ENCODE measurements at regions not wholly inside any gene's neighbourhood (a gene's known extent, or its start where the extent isn't known, plus 50 kb on each side); places are given as distances from the start of the nearest gene placed in this dataset.

DNA sequence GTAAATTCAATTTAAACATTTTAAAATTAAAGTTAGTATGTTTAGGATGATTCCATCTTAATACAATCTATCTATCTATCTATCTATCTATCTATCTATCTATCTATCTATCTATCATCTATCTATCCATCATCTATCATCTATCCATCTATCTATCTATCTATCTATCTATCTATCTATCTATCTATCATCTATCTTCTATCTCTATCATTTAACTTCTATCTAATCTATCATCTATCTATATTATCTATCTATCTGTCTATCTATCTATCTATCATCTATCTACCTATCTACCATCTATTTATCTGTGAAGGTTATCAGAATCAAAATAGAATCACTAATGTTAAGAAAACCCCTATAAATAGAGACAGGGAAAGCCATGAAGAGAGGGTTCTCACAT is 78.3 kb downstream of the RAMP3 start:
- intact Hi-C loops (cut with DNase I), result no loop called here
- ATAC-seq (ENCODE audit: poor library complexity), result no peak

DNA sequence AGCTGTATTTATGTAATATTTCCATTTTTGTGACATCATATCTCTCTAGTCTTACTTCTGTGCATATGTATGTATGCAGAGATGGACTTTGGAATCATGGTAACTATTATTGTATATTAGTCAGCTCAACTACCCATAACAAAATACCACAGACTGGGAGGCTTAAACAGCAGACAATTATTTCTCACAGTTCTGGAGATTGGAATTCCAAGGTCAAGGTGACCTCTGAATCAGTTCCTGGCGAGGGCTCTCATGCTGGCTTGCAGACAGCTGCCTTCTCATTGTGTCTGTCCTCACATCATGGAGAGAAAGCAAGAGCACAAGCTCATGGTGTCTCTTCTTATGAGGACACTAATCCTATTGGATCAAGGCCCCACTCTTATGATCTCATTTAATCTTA is 79.1 kb downstream of the RAMP3 start:
- no peak for ATAC-seq (ENCODE audit: poor library complexity)
- intact Hi-C loops (cut with DNase I), result no loop called here
- DNase-seq, result no peak

More for the DNA sequence above, 78.3 kb downstream of the RAMP3 start:
- DNase-seq, result no peak

DNA sequence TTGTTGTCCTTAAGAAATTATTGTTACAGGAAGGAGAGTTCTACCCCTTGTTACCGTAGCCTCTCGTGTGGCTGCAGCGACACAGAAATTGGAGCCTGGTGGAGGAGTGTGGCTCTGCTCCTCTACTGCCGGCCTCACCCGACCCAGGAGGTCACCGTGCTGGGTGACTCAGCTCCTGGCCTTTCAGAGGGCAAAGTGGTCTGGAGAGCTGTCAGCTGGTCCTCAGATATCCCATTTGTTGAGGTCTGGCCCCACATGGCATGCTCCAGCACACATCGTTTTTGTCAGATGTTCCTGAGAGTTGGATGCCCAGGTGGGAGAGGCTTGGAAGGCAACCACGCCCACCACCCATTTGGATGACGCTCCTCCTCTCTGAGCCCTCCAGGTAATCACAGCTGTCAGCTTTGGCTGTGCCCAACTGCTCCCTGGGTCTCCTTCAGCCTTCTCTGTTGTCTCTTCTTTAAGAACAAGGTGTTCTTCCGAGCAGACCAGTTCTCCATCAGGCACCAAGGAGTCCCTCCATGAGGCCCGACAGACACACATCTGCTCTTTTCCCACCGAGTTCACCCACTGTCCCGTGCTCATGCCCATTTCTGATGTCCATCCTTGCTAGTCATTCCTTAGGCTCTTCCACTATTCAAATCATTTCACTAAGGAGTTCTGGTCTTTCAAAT is 80.3 kb downstream of the RAMP3 start:
- intact Hi-C loops (cut with DNase I), result no loop called here

DNA sequence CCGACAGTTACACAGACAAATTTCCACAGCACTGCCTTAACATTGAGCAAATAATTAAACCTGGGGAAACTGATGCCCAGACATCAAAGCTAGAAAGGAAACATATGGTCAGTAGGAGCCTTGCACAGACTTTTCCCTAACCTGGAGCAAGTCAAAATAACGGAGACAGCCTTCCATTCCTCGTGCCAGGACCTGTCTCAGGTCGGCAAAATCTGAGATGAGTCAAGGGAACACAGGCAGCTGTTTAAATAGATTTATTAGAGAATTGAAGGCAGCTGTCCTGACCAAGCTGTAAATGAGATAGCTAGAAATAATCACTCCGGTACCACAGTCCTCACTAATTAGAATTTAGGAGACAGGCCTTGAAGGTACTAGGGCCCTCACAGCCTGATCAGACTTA is 81.2 kb downstream of the RAMP3 start:
- ATAC-seq (ENCODE audit: poor library complexity) (no peak), DNase-seq (no peak)
- intact Hi-C loops (cut with DNase I), result no loop called here

More for the DNA sequence above, 80.3 kb downstream of the RAMP3 start:
- DNase-seq (no peak), ATAC-seq (ENCODE audit: poor library complexity) (no peak)

DNA sequence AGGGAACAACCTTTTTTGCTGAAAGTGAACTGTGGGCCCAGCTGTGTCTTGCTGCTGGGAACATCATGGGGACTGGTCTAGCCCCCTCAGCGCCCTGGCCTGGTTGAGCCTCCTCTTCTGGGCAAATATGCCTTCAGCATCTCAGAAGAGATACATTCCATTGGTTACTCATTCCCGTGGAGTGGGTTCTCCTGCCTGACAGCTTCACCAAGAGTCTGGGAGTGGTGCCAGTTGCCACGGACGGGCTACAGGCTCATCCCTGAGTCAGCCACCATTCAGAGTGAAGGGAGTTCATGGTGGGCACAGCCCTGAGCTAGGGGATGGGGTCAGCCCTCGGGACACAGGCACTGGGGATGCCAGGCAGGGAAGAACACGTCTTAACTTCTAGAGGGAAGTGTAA is 81.9 kb downstream of the RAMP3 start:
- no peak for DNase-seq
- no peak for ATAC-seq (ENCODE audit: poor library complexity)
- intact Hi-C loops (cut with DNase I), result no loop called here

DNA sequence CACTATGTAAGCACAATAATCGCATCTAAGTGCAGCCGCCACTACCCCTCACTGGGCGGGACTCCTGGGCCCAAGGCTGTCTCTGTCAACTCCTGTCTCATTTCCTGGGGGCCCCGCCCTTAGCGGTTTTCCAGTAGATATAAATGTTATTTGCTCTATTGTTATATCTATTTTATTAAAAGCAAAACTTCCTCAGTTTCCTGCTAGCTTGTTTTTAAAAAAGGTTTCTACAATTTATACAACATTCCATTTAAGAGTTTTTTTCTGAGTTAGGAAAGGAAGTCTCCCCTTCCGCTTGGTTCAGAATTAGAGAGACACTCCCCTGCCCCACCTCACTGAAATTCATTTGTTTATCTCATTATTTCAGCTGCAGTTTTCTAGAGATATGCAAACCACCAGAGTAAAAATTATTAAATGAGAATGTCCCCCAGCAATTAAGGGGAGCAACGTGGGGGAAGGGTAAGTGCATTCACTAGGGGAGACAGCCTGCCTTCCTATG is 82.7 kb downstream of the RAMP3 start:
- intact Hi-C loops (cut with DNase I), result no loop called here
- ATAC-seq (ENCODE audit: poor library complexity), result peak; percentile 45
- DNase-seq, result peak; percentile 61

DNA sequence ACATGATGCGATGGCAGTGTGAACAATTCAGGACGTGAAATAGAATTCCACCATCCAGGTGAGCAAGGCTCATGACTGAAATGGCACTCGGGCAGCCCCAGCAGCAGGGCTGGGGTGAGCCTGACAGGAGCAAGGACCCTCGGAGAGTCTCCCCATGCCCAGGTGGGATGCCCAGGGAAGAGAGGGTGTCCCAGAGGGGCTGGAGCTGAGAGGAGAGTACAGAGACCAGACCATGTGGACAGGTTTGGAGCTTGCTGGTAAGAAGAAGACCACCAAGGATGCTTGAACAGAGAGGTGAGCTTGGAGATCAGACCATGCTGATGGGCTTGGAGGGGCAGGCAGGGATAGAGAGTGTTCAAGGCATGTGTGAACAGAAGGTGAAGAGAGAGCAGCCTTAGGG is 83.3 kb downstream of the RAMP3 start:
- intact Hi-C loops (cut with DNase I), result no loop called here
- ATAC-seq (ENCODE audit: poor library complexity), result no peak
- DNase-seq, result no peak

DNA sequence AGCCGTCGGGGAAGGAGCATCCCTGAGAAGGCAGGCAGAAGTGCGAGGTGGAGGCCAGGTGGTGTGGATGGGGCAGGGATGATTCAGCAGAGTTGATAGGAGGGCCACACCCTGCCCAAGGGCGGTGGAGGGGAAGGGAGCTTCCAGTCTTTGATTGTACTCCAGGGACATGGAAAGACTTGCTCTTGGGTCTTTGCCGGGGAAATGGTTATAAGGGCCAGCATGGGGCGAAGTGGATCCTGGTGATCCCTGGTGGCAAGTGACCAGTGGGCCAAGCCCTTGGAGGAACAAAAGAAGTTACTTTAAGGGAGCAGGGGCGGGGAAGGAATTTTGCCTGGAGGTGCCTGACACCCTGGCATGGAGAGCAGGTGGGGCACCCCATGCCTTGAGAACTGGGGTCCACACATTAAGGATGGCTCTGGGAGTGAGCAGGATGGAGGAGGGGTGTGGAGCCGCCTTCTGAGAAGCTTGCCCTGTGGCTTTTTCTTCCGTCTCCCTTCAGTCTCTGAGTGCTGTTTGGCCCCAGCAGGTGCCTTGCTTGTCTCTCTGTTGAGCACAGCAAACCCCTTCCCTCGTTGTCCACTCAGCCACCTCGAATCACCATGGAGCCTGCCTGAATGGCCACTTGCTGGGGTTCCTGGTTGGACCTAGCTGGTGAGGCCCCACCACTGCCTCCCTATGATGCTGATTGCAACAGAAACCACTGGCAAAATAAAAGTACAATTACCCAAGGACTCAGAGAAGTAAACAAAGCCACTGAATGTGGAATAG is 83.9 kb downstream of the RAMP3 start:
- DNase-seq, result no peak
- ATAC-seq (ENCODE audit: poor library complexity), result no peak
- intact Hi-C loops (cut with DNase I), result no loop called here

DNA sequence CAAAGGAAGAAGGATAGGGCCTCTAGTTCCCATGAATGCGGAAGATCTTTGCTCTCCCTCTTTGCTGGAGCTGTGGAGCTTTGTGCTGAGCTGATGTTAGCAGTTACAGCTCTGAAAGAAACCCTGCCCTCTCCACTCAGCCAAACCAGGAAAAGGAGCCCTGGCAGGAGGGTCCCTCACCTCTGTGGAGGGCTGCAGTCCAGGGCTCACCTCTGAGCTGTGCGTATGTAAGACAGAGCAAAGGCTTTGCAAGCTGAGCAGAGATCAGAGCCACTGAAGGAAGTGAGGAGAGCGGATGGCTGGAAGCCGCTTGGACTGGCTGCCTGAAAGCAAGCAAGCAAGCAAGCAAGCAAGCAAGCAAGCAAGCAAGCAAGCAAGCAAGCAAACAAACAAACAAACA is 84.7 kb downstream of the RAMP3 start:
- intact Hi-C loops (cut with DNase I), result no loop called here
- no peak for ATAC-seq (ENCODE audit: poor library complexity)

DNA sequence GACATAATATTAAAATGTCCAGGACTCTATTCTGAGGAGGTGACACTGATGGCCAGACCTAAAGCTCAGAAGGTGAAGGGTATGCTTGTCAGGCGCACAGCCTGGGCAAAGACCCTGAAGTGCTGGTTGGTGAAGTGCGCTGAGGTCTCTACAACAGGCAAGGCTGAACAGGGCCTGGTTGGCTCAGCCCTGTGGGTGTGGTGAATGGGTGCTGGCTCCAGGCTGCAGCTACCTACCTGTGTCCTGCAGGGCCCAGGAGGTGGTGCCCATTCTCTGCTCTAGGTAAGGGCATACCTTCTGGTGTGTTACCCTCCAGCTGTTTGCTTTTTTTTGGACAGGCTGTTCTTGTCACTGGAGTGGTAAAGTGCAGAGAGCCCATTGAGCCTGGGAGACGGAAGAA is 85.1 kb downstream of the RAMP3 start:
- ATAC-seq (ENCODE audit: poor library complexity) (no peak), DNase-seq (no peak)
- intact Hi-C loops (cut with DNase I), result no loop called here

More for the DNA sequence above, 84.7 kb downstream of the RAMP3 start:
- DNase-seq, result no peak

DNA sequence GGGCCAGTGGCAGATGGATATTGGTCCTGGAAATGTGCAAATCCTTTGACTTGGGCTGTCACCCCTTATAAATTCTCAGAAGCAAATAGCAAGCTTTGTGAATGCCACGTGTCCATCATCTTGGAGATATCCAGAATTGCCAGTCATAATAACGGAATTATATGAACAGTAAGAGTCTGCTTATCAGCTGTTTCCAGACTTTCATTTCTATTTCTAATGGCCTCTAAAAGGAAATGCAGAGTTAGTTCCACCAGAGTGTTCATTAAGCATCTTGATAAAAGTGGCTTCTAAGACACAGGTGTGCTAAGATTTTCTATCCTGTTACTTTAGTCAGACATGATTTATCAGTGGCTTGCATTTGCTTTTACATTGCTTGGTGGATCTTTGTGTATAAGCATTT is 87.4 kb downstream of the RAMP3 start:
- intact Hi-C loops (cut with DNase I), result no loop called here
- ATAC-seq (ENCODE audit: poor library complexity), result no peak
- no peak for DNase-seq

DNA sequence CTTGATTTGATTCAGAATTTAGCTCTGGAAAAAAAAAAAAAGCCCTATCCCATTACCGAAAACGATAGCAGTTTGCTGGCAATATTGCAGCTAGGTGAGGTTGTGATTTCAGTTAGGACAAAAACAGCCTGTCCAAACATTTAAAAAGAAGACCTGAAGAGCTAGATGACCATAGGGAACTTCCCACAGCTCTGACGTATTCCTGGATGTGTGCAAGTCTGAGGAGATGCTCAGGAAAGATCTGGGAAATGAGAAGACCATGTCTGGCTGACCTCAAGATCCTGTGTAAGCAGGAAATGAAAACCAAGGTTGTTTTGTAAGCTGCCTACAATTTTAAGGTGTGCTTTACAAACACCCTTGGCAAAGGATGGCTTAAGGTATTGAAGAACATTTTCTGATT is 88.7 kb downstream of the RAMP3 start:
- intact Hi-C loops (cut with DNase I), result no loop called here
- no peak for ATAC-seq (ENCODE audit: poor library complexity)
- no peak for DNase-seq

DNA sequence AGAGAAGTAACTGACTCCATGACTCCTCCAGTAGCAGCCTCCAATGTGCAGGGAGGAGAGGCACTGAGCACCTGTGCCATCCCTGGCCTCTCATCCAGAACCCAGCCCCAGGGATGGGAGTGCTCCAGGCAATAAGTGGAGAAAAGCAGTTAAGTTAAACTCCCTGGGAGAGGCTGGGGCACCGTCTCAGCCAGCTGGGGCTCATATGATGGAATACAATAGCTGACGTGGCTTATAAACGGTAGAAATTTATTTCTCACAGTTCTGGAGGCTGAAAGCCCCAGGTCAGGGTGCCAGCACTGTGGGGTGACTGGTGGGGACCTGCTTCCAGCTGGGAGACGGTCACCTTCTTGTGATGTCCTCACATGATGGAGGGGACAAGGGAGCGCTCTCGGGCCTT is 94.7 kb downstream of the RAMP3 start:
- DNase-seq (no peak), ATAC-seq (ENCODE audit: poor library complexity) (no peak)
- intact Hi-C loops (cut with DNase I), result no loop called here

DNA sequence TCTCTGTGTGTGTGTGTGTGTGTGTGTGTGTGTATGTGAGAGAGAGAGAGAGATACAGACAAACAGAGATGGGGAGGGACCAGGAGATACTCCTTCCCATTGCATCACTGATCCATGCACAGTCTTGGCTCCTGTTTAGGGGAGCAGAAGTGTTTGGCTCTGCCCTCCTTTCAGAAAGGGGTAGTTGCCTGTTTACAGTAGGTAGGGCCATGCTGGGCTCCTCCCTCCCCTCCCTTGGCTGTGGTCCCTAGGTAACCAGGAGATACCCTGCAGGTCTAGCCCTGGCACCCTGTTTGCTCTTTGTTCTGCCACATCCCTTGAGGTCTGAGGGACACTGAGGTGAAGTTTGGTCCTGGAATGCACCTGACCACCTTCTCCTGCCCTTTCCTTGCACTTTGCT is 95.3 kb downstream of the RAMP3 start:
- DNase-seq, result no peak
- intact Hi-C loops (cut with DNase I), result no loop called here
- ATAC-seq (ENCODE audit: poor library complexity), result no peak

DNA sequence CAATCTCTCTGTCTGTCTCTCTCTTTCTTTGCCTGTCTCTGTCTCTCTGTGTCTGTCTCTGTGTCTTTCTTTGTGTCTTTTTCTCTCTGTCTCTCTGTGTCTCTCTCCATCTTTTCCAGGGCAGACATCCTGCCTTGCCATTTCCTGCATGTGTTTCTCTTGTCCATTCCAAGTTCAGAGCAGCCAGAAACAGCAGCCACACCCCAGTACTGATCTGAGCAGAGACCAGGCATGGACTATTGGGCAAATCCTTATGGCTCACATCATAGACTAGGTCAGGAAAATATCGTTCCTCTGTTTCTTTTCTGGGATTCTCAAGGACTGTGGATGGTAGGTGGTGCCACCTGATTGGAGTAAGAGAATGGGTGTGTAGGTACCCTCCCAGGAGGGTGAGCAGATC is 95.8 kb downstream of the RAMP3 start:
- intact Hi-C loops (cut with DNase I), result no loop called here
- ATAC-seq (ENCODE audit: poor library complexity), result no peak
- no peak for DNase-seq

DNA sequence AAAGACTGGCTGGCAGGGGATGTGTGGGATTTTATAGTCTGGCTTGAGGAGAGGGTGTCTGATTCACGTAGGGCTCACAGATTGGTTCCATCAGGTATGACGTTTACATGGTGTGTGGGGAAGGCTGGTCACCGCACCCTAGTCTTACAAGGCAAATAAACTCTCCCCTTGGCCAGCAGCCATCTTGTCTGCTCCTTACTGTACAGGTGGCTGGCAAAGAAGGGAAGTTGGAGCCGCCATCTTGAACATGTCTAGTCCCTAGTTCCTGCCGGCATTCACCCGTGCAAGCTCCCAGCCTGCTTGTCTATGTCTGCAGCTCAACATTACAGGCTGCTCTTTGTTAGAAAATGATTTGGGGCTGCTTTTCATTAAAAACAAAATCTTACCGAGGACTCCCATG is 97.6 kb downstream of the RAMP3 start:
- intact Hi-C loops (cut with DNase I), result no loop called here
- ATAC-seq (ENCODE audit: poor library complexity) (no peak), DNase-seq (no peak)

DNA sequence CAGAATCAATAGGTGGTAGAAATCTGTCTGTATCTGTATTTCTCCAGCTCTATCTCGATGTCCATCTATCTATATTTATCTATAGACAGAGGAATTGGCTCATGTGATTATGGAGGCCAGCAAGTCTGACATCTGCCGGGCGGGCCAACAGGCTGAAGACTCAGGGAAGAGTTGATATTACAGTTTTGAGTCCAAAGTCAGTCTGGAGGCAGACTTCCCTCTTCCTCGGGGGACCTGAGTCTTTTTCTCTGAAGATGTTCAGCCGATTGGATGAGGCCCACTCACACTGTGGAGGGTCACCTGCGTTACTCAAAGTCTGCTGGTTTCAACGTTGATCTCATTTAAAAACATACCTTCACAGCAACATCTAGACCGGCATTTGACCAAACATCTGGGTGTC is 98.7 kb downstream of the RAMP3 start:
- intact Hi-C loops (cut with DNase I), result no loop called here
- DNase-seq (no peak), ATAC-seq (ENCODE audit: poor library complexity) (no peak)

DNA sequence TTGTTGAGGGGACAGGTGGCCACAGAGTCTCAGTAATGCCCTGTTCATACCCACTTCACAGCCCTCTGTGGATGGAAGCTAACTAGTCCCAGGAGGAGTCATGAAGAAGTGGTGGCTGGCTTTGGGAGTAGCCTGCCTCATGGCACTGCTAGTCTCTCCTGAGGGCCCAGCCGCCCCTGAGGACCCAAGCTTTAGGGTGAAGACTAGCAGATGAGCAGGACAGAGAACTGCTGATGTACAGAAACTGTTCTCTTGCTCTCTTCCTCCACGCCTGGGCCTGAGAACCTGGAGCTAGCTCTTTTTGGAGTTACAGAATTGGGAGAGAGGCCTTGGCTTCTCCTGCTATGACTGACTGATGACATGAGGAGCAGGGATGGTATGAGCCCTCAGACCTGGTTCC is 99.2 kb downstream of the RAMP3 start:
- intact Hi-C loops (cut with DNase I), result no loop called here
- ATAC-seq (ENCODE audit: poor library complexity) (no peak), DNase-seq (no peak)

DNA sequence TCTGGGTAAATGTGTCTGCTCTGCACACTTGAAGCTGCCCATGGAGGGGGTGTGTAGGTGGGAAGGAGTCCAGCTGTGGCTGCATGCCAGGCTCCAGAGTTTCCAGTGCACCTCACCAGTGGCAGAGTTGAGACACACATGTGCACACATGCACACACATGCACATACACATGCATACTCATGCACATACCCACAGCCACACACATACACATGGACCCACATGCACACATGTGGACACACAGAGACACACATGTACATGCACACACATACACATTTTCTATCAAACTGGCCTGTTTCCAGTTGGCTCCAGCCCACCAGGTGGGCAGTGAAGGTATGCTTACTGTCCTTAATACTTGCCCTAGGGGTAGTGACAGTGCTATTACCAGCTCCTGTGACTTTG is 99.7 kb downstream of the RAMP3 start:
- DNase-seq (no peak), ATAC-seq (ENCODE audit: poor library complexity) (no peak)
- intact Hi-C loops (cut with DNase I), result no loop called here

DNA sequence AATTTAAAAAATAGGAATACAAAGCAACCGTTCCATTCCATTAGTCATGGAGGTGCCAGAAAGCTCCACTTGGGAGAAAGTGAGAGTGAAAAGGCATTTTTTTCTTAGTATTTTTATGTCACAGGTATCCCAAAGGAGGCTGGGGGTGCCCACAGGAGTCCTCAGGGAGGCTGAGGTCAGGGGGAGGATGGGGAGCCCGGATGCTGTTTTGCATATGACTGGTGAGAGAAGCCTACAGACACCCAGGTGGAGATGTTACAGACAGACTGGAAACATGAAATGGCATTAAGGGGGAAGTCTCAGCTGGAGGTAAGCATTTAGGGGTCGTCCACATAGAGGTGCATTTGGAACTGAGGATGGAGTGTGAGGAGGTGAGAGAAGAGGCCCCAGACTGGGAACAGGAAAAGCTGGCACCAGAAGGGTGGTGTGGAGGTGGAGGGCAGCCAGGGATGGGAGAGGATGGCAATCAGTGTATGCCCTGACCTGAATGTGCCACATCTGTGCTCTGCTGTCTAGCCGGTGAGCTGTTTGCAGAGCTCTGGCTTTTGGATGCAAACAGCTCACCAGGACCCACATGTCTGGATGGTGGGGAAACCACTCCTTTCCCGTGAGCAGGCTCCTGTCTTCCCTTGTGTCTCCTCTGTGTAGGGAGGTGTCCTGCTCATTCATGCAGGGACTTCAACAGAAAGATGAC is 101.1 kb downstream of the RAMP3 start:
- intact Hi-C loops (cut with DNase I), result loop anchor here (2.0 kb wide), 1 partner anchor 104 kb away; no protein-coding TSS in a partner anchor
- ATAC-seq (ENCODE audit: poor library complexity), result no peak
- no peak for DNase-seq
